MG63 (cell line): ENCODE measurements at regions not wholly inside any gene's neighbourhood (a gene's known extent, or its start where the extent isn't known, plus 50 kb on each side); places are given as distances from the start of the nearest gene placed in this dataset.

Source experiments
- DNase-seq: peaks from one replicate; pipeline ENCODE4 v3.0.0-alpha.2; 2020
- H3K27me3 ChIP-seq: fragments of 250-450 bp; sonication (Bioruptor Pico); 2 replicates; pipeline ENCODE4 v1.5.1; 2020; ENCODE audit warnings: mild to moderate bottlenecking, moderate library complexity
- H3K36me3 ChIP-seq: fragments of 250-450 bp; sonication (Bioruptor Pico); 2 replicates; pipeline ENCODE4 v1.5.1; 2020; ENCODE audit warnings: mild to moderate bottlenecking, moderate library complexity
- H3K4me3 ChIP-seq: fragments of 250-450 bp; sonication (Bioruptor Pico); 2 replicates; pipeline ENCODE4 v1.5.1; 2020; ENCODE audit warnings: mild to moderate bottlenecking, moderate library complexity
- H3K9me3 ChIP-seq: fragments of 250-450 bp; sonication (Bioruptor Pico); 2 replicates; pipeline ENCODE4 v1.5.1; 2020; ENCODE audit warnings: mild to moderate bottlenecking, moderate library complexity

DNA sequence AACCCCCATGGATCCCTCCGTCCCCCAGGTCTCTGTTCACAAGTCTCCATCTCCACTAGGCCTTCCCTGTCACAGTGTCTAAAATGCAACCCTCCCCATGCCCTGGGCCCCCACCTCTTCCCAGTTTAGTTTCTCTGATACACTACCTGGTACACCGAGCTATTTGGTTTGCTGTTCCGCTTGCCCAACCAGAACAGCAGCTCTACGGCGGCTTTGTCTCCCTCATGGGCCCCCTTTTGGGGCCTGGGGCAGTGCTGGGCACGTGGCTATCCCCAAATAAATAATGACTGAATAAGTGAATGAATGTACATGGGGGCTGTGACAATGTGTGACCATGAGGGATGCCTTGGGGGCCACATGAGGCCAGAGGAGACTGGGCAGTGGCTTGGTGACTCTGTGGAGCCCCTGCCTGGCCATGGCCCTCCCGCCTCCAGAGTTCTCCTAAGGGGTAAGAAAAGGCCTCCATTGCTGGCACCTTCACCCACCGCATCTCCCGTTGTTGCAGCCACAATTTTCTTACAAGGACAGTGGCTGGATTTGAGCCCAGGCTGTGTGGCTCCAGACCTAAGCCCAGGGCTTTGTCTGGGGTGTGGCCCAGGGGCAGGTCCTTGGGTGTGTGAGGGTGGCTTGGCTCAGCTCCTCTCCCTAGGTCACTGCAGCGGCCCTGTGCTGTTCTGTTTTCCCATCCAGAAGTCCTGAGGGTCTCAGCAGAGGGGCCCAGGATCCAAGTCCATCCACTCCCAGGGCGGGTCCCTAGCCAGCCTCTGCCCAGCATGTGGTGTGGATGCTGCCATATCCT lies 408.5 kb upstream of the SULF2 start:
- DNase-seq, result no peak
- H3K9me3 ChIP-seq, result 0 out of 2 replicates have a peak, but pooled peaks cover 2% of the 10 kb centered on the region
- H3K4me3 ChIP-seq, result no peak overlapping the region

DNA sequence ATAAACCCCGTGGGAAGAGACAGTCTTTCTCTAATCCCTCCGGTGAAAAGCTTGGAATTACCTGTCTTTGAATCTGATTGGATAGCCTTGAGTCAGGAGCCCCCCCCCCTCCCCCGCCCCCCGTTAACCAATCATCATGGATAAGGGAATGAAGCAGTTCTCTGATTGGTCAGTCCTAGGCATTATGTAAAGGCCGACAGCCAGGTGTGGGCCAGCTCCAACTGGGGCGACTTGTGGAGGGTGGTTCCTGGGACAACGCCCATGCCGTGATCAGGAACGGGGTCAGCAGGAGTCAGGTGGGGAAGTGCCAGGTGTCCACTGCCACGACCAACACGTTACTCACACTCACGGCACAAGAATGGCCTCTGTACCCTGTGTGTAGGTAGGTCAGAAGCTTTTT lies 406.8 kb upstream of the SULF2 start:
- no peak overlapping the region for H3K4me3 ChIP-seq
- DNase-seq, result no peak
- 0 out of 2 replicates have a peak, but pooled peaks cover 2% of the 10 kb centered on the region for H3K9me3 ChIP-seq
- no peaks in the 10 kb centered on the region for H3K27me3 ChIP-seq
- no peaks in the 10 kb centered on the region for H3K36me3 ChIP-seq

More for the DNA sequence above, 408.5 kb upstream of the SULF2 start:
- H3K27me3 ChIP-seq, result no peaks in the 10 kb centered on the region
- H3K36me3 ChIP-seq, result no peaks in the 10 kb centered on the region

DNA sequence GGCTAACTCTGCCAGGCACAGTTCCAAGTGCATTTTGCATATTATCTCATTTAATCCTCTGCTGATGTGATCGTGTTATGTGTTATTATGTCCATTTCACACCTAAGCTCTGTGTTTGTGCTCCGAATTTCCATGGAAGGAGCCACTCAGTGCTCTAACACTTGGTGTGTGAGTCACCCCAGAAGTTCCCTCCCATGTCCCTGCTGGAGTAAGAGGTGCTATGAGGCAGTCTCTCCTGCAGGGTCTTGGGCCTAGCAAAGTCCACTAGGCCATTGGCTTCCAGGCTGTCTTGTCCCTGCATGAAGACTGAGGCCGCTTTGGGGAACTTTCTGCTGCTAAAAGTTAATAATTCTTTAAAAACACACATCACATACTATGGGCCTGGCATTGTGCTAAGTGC lies 405.9 kb upstream of the SULF2 start:
- no peaks in the 10 kb centered on the region for H3K36me3 ChIP-seq
- no peak for DNase-seq
- 0 out of 2 replicates have a peak, but pooled peaks cover 2% of the 10 kb centered on the region for H3K9me3 ChIP-seq
- H3K4me3 ChIP-seq, result no peak overlapping the region
- H3K27me3 ChIP-seq, result no peaks in the 10 kb centered on the region

- Histone ChIP-seq H3K9me3 (0 out of 2 replicates have a peak, but pooled peaks cover 2% of the 10 kb centered on the region), H3K27me3 (no peaks in the 10 kb centered on the region), H3K36me3 (no peaks in the 10 kb centered on the region), H3K4me3 (no peak overlapping the region)
- DNase-seq, result no peak
These were observed 405.5 kb upstream of the SULF2 start for GRCh38 chr20:48190757-48191156.

- no peak for DNase-seq
- no peaks in the 10 kb centered on the region for H3K36me3 ChIP-seq
- H3K4me3 ChIP-seq, result no peak overlapping the region
- H3K27me3 ChIP-seq, result no peaks in the 10 kb centered on the region
- H3K9me3 ChIP-seq, result 0 out of 2 replicates have a peak, but pooled peaks cover 2% of the 10 kb centered on the region
These were observed 403.9 kb upstream of the SULF2 start for GRCh38 chr20:48189181-48189580.

- 0 out of 2 replicates have a peak, but pooled peaks cover 2% of the 10 kb centered on the region for H3K9me3 ChIP-seq
- no peaks in the 10 kb centered on the region for H3K36me3 ChIP-seq
- DNase-seq, result no peak
- no peak overlapping the region for H3K4me3 ChIP-seq
- no peaks in the 10 kb centered on the region for H3K27me3 ChIP-seq
These were observed 402.6 kb upstream of the SULF2 start for GRCh38 chr20:48187851-48188250.

- H3K4me3 ChIP-seq, result no peak overlapping the region
- H3K36me3 ChIP-seq, result no peaks in the 10 kb centered on the region
- H3K9me3 ChIP-seq, result 0 out of 2 replicates have a peak, but pooled peaks cover 4% of the 10 kb centered on the region
- no peaks in the 10 kb centered on the region for H3K27me3 ChIP-seq
- no peak for DNase-seq
These were observed 401.6 kb upstream of the SULF2 start for GRCh38 chr20:48186915-48187314.

DNA sequence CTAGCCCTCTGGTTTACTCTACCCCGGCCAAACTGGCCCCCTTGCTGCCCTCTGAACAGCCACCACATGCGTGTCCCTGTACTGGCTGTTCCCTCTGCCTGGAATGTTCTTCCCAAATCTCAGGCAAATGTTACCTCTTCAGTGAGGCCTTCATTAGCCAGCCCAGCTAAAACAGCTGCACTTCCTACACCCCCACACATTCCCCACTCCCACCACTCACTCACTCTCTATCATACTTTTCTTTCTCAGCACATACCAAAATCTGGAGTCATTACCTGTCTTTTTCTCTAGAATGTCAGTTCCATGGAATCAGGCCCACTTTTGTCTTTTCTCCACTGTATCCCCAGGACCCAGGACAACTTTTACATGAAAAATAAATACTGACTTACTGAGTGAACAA lies 401.2 kb upstream of the SULF2 start:
- Histone ChIP-seq H3K9me3 (peaks cover 5% of the 10 kb centered on the region), H3K36me3 (no peaks in the 10 kb centered on the region), H3K4me3 (no peak overlapping the region), H3K27me3 (no peaks in the 10 kb centered on the region)
- DNase-seq, result no peak

GRCh38 chr20:48184229-48184628 lies 398.9 kb upstream of the SULF2 start:
- peaks cover 9% of the 10 kb centered on the region for H3K9me3 ChIP-seq
- no peaks in the 10 kb centered on the region for H3K27me3 ChIP-seq
- H3K4me3 ChIP-seq, result no peak overlapping the region
- DNase-seq, result no peak
- no peaks in the 10 kb centered on the region for H3K36me3 ChIP-seq

GRCh38 chr20:48181261-48181935 lies 396.1 kb upstream of the SULF2 start:
- H3K4me3 ChIP-seq, result no peak overlapping the region
- DNase-seq, result no peak
- H3K27me3 ChIP-seq, result no peaks in the 10 kb centered on the region
- no peaks in the 10 kb centered on the region for H3K36me3 ChIP-seq
- H3K9me3 ChIP-seq, result peaks cover 6% of the 10 kb centered on the region

DNA sequence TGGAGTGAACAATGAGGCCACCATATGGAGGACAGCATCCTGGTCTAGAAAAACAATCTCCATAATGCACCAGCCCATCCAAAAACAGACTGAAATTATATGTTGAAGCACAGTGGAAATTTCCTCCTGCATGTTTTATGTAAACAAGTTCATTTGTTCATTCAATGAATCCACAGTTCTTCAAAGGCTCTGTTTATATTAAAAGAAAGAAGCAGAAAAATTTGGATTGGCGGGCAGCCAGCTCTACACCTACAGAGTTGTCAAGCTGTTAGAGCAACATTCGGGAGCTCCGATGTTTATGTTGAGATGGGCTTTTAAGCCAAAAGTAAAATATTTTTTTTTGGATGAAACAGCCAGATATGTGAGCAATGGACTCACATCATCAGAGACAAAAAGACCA lies 395.3 kb upstream of the SULF2 start:
- peaks cover 6% of the 10 kb centered on the region for H3K9me3 ChIP-seq
- H3K27me3 ChIP-seq, result no peaks in the 10 kb centered on the region
- DNase-seq, result peak; percentile 85
- H3K4me3 ChIP-seq, result no peak overlapping the region
- H3K36me3 ChIP-seq, result no peaks in the 10 kb centered on the region

DNA sequence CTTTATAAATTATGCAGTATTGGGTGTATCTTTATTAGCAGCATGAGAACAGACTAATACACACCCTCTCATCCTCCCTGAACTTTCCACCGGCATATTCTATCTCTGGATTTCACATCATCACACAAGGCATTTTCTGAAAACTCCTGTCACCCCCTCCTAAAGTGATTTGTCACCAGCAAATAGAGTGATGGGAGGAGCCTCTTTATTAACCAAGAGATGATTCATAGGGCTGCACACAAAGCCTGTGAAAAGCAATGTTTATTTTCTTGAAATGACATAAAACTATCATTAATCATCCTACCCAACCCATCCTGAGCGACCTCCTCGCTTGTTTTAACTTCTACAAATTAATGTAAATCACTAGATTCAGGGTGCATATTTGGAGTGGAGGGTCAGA lies 394.7 kb upstream of the SULF2 start:
- H3K36me3 ChIP-seq, result no peaks in the 10 kb centered on the region
- no peak for DNase-seq
- peaks cover 6% of the 10 kb centered on the region for H3K9me3 ChIP-seq
- no peaks in the 10 kb centered on the region for H3K27me3 ChIP-seq
- H3K4me3 ChIP-seq, result no peak overlapping the region

GRCh38 chr20:48178633-48179032 lies 393.4 kb upstream of the SULF2 start:
- Histone ChIP-seq H3K27me3 (no peaks in the 10 kb centered on the region), H3K9me3 (peaks cover 6% of the 10 kb centered on the region), H3K4me3 (no peak overlapping the region), H3K36me3 (no peaks in the 10 kb centered on the region)
- DNase-seq, result no peak

- Histone ChIP-seq H3K4me3 (no peak overlapping the region), H3K36me3 (no peaks in the 10 kb centered on the region), H3K27me3 (peaks cover 7% of the 10 kb centered on the region), H3K9me3 (peaks cover 12% of the 10 kb centered on the region)
- no peak for DNase-seq
These were observed 391.8 kb upstream of the SULF2 start for GRCh38 chr20:48177058-48177457.

DNA sequence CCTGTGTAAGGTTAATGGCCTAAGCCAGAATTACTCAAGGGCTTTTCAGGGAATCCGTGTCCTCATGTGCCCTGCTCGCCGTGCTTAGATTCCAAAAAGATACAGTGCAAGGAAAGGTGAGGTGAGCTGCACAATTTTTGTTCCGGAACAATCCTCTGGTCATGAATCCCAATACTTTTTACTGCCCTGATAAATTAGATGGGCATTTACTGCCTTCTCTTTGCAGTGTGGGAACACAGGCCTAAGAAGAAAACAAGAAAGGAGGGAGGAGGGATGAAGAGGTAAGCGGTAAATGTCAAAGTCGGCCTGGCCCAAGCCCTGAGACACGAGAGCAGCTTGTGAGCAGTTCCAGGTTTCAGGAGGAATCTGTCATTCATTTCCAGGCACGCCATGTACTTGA lies 390.9 kb upstream of the SULF2 start:
- no peak for DNase-seq
- Histone ChIP-seq H3K27me3 (peaks cover 7% of the 10 kb centered on the region), H3K9me3 (peaks cover 8% of the 10 kb centered on the region), H3K36me3 (no peaks in the 10 kb centered on the region), H3K4me3 (no peak overlapping the region)

- no peak overlapping the region for H3K4me3 ChIP-seq
- H3K27me3 ChIP-seq, result peaks cover 10% of the 10 kb centered on the region
- peaks cover 7% of the 10 kb centered on the region; the same call in 1 of the 2 replicates for H3K9me3 ChIP-seq
- DNase-seq, result no peak
- no peaks in the 10 kb centered on the region for H3K36me3 ChIP-seq
These were observed 390.0 kb upstream of the SULF2 start for GRCh38 chr20:48175261-48175660.

DNA sequence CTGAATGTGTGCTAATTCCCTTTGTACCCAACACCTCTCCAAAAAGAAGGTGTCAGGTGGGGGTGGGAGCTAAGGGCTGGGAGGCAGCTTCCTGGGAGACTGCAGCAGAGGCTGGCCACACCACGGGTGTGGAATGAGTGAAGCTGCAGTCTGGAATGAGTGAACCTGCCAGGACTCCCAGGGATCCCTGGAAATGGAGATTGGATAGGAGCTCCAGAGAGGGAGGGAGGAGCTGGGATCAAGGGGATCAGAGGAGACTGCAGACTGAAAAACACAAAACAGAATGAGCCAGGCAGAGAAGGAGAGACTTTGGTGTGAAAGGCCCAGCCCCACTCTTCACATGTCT lies 387.0 kb upstream of the SULF2 start:
- peaks cover 7% of the 10 kb centered on the region; the same call in 1 of the 2 replicates for H3K9me3 ChIP-seq
- no peak overlapping the region for H3K4me3 ChIP-seq
- no peak for DNase-seq
- H3K27me3 ChIP-seq, result peaks cover 16% of the 10 kb centered on the region
- no peaks in the 10 kb centered on the region for H3K36me3 ChIP-seq
